GM12878 (cell line): ENCODE measurements at regions not wholly inside any gene's neighbourhood (a gene's known extent, or its start where the extent isn't known, plus 50 kb on each side); places are given as distances from the start of the nearest gene placed in this dataset.

Experiments used
- ATAC-seq: fragments of 200-7000 bp; cut with Tn5 transposase; 3 replicates; pipeline ENCODE4 v1.9.1; 2020; ENCODE audit warnings: mild to moderate bottlenecking, moderate library complexity
- BruUV-seq: library from RNA; stranded (reverse); fragments of 400-500 nt; replicated peaks from 2 replicates; lab custom pipeline; 2021; lab: Mats Ljungman, UMichigan
- CTCF ChIA-PET: fragments of 300-600 bp; sonication (Branson Sonifier 250); formaldehyde crosslinking; extraction: SDS; loops from one replicate; lab custom pipeline; 2021; ENCODE audit warnings: inconsistent platforms; lab: Yijun Ruan, JAX
- POLR2A ChIA-PET: fragments of 350-600 bp; formaldehyde crosslinking; extraction: SDS; loops from one replicate; lab custom pipeline; 2021; ENCODE audit warnings: inconsistent platforms; lab: Charles Lee
- RAD21 ChIA-PET: fragments of 300-600 bp; sonication (Branson Sonifier 250); formaldehyde crosslinking; loops from one replicate; lab custom pipeline; 2023; ENCODE audit warnings: antibody characterized with exemption; ENCODE audit not compliant: unreplicated experiment; lab: Charles Lee
- SMC1A ChIA-PET: fragments of 300-600 bp; sonication (Branson Sonifier 250); formaldehyde crosslinking; loops from one replicate; lab custom pipeline; 2023; ENCODE audit not compliant: unreplicated experiment, uncharacterized antibody; lab: Charles Lee
- DNase-seq: peaks from one replicate; pipeline ENCODE4 v3.0.0-alpha.2; 2011; ENCODE audit warnings: low read depth, low spot score
- FAIRE-seq: peaks from 3 replicates; lab custom pipeline; 2011; peaks lifted over from hg19 to GRCh38; lab: Jason Lieb, UNC
- H2AFZ ChIP-seq: 2 replicates; pipeline ENCODE4 v1.6.0; 2011; ENCODE audit warnings: low read depth, low read length, control low read depth; ENCODE audit not compliant: control insufficient read depth
- H3K27ac ChIP-seq: 2 replicates; pipeline ENCODE4 v1.5.1; 2011; ENCODE audit warnings: control low read depth; ENCODE audit not compliant: control insufficient read depth, insufficient read depth
- H3K27me3 ChIP-seq, 2 experiments: replicated peaks in 1 of 2; 2 replicates each; pipeline versions ENCODE4 v1.6.0 to v1.6.1; 2011; ENCODE audit warnings: low read length in 1 of 2; ENCODE audit not compliant: control insufficient read depth in 2 of 2, insufficient read depth in 2 of 2
- H3K36me3 ChIP-seq, 2 experiments: 2 replicates each; pipeline ENCODE4 v1.5.1; 2011; ENCODE audit warnings: low read length in 1 of 2; ENCODE audit not compliant: control insufficient read depth in 2 of 2, insufficient read depth in 2 of 2
- H3K4me1 ChIP-seq: 2 replicates; pipeline ENCODE4 v1.6.1; 2011; ENCODE audit warnings: mild to moderate bottlenecking, low read length, moderate library complexity, mixed read lengths; ENCODE audit not compliant: control insufficient read depth, insufficient read depth
- H3K4me2 ChIP-seq: 2 replicates; pipeline ENCODE4 v1.6.0; 2011; ENCODE audit warnings: control low read depth; ENCODE audit not compliant: control insufficient read depth, insufficient read depth
- H3K4me3 ChIP-seq: fragments of 200-600 bp; sonication (generic); 2 replicates; pipeline ENCODE4 v1.5.1; 2016
- H3K79me2 ChIP-seq: 2 replicates; pipeline ENCODE4 v1.6.0; 2011; ENCODE audit warnings: low read length; ENCODE audit not compliant: control insufficient read depth, insufficient read depth
- H3K9ac ChIP-seq: 2 replicates; pipeline ENCODE4 v1.8.0; 2011; ENCODE audit warnings: low read length, control low read depth, mixed read lengths; ENCODE audit not compliant: control insufficient read depth, insufficient read depth
- H3K9me3 ChIP-seq: replicated peaks from 3 replicates; pipeline ENCODE4 v1.5.1; 2011; ENCODE audit warnings: mild to moderate bottlenecking, low read length; ENCODE audit not compliant: control insufficient read depth, insufficient read depth
- H4K20me1 ChIP-seq: 2 replicates; pipeline ENCODE4 v1.6.0; 2011; ENCODE audit not compliant: control insufficient read depth, insufficient read depth
- BRCA1 ChIP-seq: IDR thresholded peaks from 2 replicates; pipeline ENCODE4 v1.6.1; 2011; ENCODE audit warnings: low read depth, low read length, improper control_type of control experiment
- CBFB ChIP-seq: IDR thresholded peaks from 2 replicates; pipeline ENCODE4 v1.6.1; 2016; ENCODE audit warnings: antibody characterized with exemption, low read depth
- CBX5 ChIP-seq: sonication (generic); IDR thresholded peaks from 2 replicates; pipeline ENCODE4 v1.6.1; 2016; ENCODE audit warnings: low read depth, moderate library complexity, mild to moderate bottlenecking, inconsistent platforms
- EGR1 ChIP-seq, 2 experiments: IDR thresholded peaks; 1 replicate in 1 of 2; 2 replicates in 1 of 2; pipeline ENCODE4 v1.6.1; 2011 to 2012; ENCODE audit warnings: low read depth in 2 of 2, low read length in 2 of 2, borderline replicate concordance in 1 of 2, mild to moderate bottlenecking in 1 of 2, moderate library complexity in 1 of 2
- GABPA ChIP-seq: IDR thresholded peaks from 2 replicates; pipeline ENCODE4 v1.6.1; 2014; ENCODE audit warnings: antibody characterized with exemption, low read depth, mild to moderate bottlenecking, inconsistent platforms
- HDAC2 ChIP-seq: fragments of 200-600 bp; sonication (generic); IDR thresholded peaks from 2 replicates; pipeline ENCODE4 v1.6.1; 2017
- NR2F1 ChIP-seq: fragments of 450-650 bp; conservative IDR thresholded peaks from 2 replicates; pipeline ENCODE4 v1.6.1; 2017; ENCODE audit warnings: mild to moderate bottlenecking
- SP1 ChIP-seq: IDR thresholded peaks from one replicate; pipeline ENCODE4 v1.6.1; 2011; ENCODE audit warnings: low read depth, low read length
- SUPT20H ChIP-seq: IDR thresholded peaks from 2 replicates; pipeline ENCODE4 v1.6.1; 2011; ENCODE audit warnings: low read depth, mild to moderate bottlenecking, low read length, moderate library complexity, borderline replicate concordance; ENCODE audit not compliant: control insufficient read depth
- TCF3 ChIP-seq: IDR thresholded peaks from 2 replicates; pipeline ENCODE4 v1.6.1; 2012; ENCODE audit warnings: low read depth, mild to moderate bottlenecking, low read length, borderline replicate concordance; ENCODE audit not compliant: insufficient read depth
- TCF7 ChIP-seq: IDR thresholded peaks from 2 replicates; pipeline ENCODE4 v1.6.1; 2014; ENCODE audit warnings: antibody characterized with exemption, borderline replicate concordance
- WGBS: methylation state at CpG from one replicate; pipeline ENCODE4 v1.1.6; 2016; ENCODE audit warnings: low lambda C conversion rate; ENCODE audit not compliant: insufficient replicate concordance, insufficient coverage; ENCODE audit errors: missing lambda C conversion rate; 5-methylcytosine and 5-hydroxymethylcytosine counted together
- in situ Hi-C: fragments of 300-500 bp; cut with MboI; formaldehyde crosslinking; loops from 9 replicates; pipeline ENCODE4 v1.14.3; 2018; ENCODE audit warnings: mixed read lengths
- intact Hi-C: fragments of 100-400 bp; cut with micrococcal nuclease; formaldehyde crosslinking; loops from one replicate; pipeline ENCODE4 v1.14.2; 2022; ENCODE audit not compliant: unreplicated experiment
- TF ChIP-seq, protein P1 (sequence below): fragments of 450-650 bp; IDR thresholded peaks from 2 replicates; pipeline ENCODE4 v1.6.1; 2017; ENCODE audit warnings: borderline replicate concordance
- TF ChIP-seq, protein P2 (sequence below): IDR thresholded peaks from 2 replicates; pipeline ENCODE4 v1.6.1; 2011; ENCODE audit warnings: low read depth, low read length, improper control_type of control experiment, borderline replicate concordance
- TF ChIP-seq, protein P3 (sequence below): fragments of 450-650 bp; IDR thresholded peaks from 2 replicates; pipeline ENCODE4 v1.6.1; 2017; ENCODE audit warnings: mild to moderate bottlenecking, moderate library complexity

DNA sequence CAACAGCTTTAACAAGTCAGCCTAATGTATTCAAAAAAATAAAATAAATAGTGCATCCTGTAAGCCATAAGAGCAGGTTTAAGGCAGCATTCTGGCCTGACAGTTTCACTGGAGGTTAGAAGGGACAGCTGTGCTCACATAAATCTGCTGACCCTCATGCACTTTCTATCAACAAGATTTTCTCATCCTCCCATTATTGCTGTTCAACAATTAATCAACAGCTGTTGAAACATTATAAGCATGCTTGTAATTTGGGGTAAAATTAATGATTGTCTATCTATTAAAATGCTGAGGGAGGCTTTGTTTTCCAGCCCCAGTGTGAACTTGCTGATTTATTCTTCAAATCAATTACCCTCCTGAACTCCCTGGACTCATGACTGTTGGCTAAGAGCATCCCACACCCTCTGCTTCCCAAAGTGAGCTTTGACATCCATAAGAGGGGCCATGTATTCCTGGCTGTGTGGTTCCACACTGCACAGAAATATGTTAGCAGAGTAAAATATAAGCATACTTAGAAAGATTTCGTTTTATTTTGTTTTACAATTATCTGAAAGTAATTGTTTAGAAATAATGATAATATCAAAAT lies 492.4 kb downstream of the EFNB2 start:
- H3K27ac ChIP-seq, result no peak overlapping the region
- ChIA-PET CTCF (no interaction called here), POLR2A (interaction anchor here (0.7 kb wide), 1 partner anchor 13 kb away, joined by 6 read pairs; no protein-coding TSS in a partner anchor), RAD21 (interaction anchor here (1.0 kb wide), 1 partner anchor 577 kb away, joined by 3 read pairs; no protein-coding TSS in a partner anchor), SMC1A (no interaction called here)
- no peak overlapping the region for H3K9ac ChIP-seq
- no peak for DNase-seq
- TF ChIP-seq, protein P1, sequence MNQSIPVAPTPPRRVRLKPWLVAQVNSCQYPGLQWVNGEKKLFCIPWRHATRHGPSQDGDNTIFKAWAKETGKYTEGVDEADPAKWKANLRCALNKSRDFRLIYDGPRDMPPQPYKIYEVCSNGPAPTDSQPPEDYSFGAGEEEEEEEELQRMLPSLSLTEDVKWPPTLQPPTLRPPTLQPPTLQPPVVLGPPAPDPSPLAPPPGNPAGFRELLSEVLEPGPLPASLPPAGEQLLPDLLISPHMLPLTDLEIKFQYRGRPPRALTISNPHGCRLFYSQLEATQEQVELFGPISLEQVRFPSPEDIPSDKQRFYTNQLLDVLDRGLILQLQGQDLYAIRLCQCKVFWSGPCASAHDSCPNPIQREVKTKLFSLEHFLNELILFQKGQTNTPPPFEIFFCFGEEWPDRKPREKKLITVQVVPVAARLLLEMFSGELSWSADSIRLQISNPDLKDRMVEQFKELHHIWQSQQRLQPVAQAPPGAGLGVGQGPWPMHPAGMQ, result no peak
- TF ChIP-seq HDAC2 (no peak), TCF7 (no peak), BRCA1 (no peak), CBX5 (no peak), SP1 (no peak), SUPT20H (no peak), TCF3 (no peak), GABPA (no peak), NR2F1 (no peak), EGR1 (IDR thresholded peaks at IDR 0.05; ENCODE audit: borderline replicate concordance in 1 of 2, low read depth in 2 of 2, low read length in 2 of 2) (no peak), CBFB (no peak)
- TF ChIP-seq, protein P2, sequence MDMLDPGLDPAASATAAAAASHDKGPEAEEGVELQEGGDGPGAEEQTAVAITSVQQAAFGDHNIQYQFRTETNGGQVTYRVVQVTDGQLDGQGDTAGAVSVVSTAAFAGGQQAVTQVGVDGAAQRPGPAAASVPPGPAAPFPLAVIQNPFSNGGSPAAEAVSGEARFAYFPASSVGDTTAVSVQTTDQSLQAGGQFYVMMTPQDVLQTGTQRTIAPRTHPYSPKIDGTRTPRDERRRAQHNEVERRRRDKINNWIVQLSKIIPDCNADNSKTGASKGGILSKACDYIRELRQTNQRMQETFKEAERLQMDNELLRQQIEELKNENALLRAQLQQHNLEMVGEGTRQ, result no peak
- TF ChIP-seq, protein P3, sequence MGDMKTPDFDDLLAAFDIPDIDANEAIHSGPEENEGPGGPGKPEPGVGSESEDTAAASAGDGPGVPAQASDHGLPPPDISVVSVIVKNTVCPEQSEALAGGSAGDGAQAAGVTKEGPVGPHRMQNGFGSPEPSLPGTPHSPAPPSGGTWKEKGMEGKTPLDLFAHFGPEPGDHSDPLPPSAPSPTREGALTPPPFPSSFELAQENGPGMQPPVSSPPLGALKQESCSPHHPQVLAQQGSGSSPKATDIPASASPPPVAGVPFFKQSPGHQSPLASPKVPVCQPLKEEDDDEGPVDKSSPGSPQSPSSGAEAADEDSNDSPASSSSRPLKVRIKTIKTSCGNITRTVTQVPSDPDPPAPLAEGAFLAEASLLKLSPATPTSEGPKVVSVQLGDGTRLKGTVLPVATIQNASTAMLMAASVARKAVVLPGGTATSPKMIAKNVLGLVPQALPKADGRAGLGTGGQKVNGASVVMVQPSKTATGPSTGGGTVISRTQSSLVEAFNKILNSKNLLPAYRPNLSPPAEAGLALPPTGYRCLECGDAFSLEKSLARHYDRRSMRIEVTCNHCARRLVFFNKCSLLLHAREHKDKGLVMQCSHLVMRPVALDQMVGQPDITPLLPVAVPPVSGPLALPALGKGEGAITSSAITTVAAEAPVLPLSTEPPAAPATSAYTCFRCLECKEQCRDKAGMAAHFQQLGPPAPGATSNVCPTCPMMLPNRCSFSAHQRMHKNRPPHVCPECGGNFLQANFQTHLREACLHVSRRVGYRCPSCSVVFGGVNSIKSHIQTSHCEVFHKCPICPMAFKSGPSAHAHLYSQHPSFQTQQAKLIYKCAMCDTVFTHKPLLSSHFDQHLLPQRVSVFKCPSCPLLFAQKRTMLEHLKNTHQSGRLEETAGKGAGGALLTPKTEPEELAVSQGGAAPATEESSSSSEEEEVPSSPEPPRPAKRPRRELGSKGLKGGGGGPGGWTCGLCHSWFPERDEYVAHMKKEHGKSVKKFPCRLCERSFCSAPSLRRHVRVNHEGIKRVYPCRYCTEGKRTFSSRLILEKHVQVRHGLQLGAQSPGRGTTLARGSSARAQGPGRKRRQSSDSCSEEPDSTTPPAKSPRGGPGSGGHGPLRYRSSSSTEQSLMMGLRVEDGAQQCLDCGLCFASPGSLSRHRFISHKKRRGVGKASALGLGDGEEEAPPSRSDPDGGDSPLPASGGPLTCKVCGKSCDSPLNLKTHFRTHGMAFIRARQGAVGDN, result no peak
- in situ Hi-C loops, result no loop called here
- no peaks in the 10 kb centered on the region for H3K36me3 ChIP-seq
- H3K4me3 ChIP-seq, result no peak overlapping the region
- WGBS, result 5% methylated on average over 1 of the region's 1 CpG
- H3K4me1 ChIP-seq, result no peaks in the 10 kb centered on the region
- H2AFZ ChIP-seq, result no peak overlapping the region
- no peak for ATAC-seq
- intact Hi-C loops, result no loop called here
- H3K79me2 ChIP-seq, result no peaks in the 10 kb centered on the region
- BruUV-seq, result no TSS peak
- no peak for FAIRE-seq
- no peaks in the 10 kb centered on the region for H3K27me3 ChIP-seq
- no peaks in the 10 kb centered on the region for H3K9me3 ChIP-seq
- H4K20me1 ChIP-seq, result no peaks in the 10 kb centered on the region
- no peak overlapping the region for H3K4me2 ChIP-seq
